ENCODE measurements at regions not wholly inside any gene's neighbourhood (a gene's known extent, or its start where the extent isn't known, plus 50 kb on each side); places are given as distances from the start of the nearest gene placed in this dataset.
"Not testable (repeated sequence)": the region's sequence is repeated elsewhere in the genome, so short reads cannot be mapped to it uniquely, and the experiment has no call there.

- no peak for FAIRE-seq
- no peak for TF ChIP-seq POLR2A (IDR thresholded peaks at IDR 0.05; ENCODE audit: low read depth, low read length)
- no peak for DNase-seq (ENCODE audit: insufficient read length, low spot score)
Measured at GRCh38 chr17:34486761-34487160, 92.6 kb upstream of the TMEM132E start.

GRCh38 chr17:34485999-34486398, 93.4 kb upstream of the TMEM132E start:
- TF ChIP-seq POLR2A (IDR thresholded peaks at IDR 0.05; ENCODE audit: low read depth, low read length), result no peak
- DNase-seq (ENCODE audit: insufficient read length, low spot score) (no peak), FAIRE-seq (no peak)

- DNase-seq (ENCODE audit: insufficient read length, low spot score) (no peak), FAIRE-seq (no peak)
- no peak for TF ChIP-seq POLR2A (IDR thresholded peaks at IDR 0.05; ENCODE audit: low read depth, low read length)
Measured at GRCh38 chr17:34484193-34484733, 95.1 kb upstream of the TMEM132E start.

GRCh38 chr17:34482730-34483129, 96.7 kb upstream of the TMEM132E start:
- DNase-seq (ENCODE audit: insufficient read length, low spot score) (no peak), FAIRE-seq (no peak)
- TF ChIP-seq POLR2A (IDR thresholded peaks at IDR 0.05; ENCODE audit: low read depth, low read length), result no peak

GRCh38 chr17:34481779-34482178, 97.6 kb upstream of the TMEM132E start:
- FAIRE-seq (no peak), DNase-seq (ENCODE audit: insufficient read length, low spot score) (no peak)
- TF ChIP-seq POLR2A (IDR thresholded peaks at IDR 0.05; ENCODE audit: low read depth, low read length), result no peak

GRCh38 chr17:34479371-34479770, 100.0 kb upstream of the TMEM132E start:
- DNase-seq (ENCODE audit: insufficient read length, low spot score) (no peak), FAIRE-seq (no peak)
- TF ChIP-seq POLR2A (IDR thresholded peaks at IDR 0.05; ENCODE audit: low read depth, low read length), result no peak

- no peak for TF ChIP-seq POLR2A (IDR thresholded peaks at IDR 0.05; ENCODE audit: low read depth, low read length)
- FAIRE-seq, result no peak
Measured at GRCh38 chr17:34478244-34478643, 101.1 kb upstream of the TMEM132E start.

GRCh38 chr17:34475296-34475695, 104.1 kb upstream of the TMEM132E start:
- TF ChIP-seq POLR2A (IDR thresholded peaks at IDR 0.05; ENCODE audit: low read depth, low read length), result no peak
- DNase-seq (ENCODE audit: insufficient read length, low spot score), result no peak
- no peak for FAIRE-seq

More at GRCh38 chr17:34478244-34478643, 101.1 kb upstream of the TMEM132E start:
- no peak for DNase-seq (ENCODE audit: insufficient read length, low spot score)

- no peak for FAIRE-seq
- no peak for DNase-seq (ENCODE audit: insufficient read length, low spot score)
- TF ChIP-seq POLR2A (IDR thresholded peaks at IDR 0.05; ENCODE audit: low read depth, low read length), result no peak
Measured at GRCh38 chr17:34474706-34475105, 104.7 kb upstream of the TMEM132E start.

GRCh38 chr17:34472363-34472762, 107.0 kb upstream of the TMEM132E start:
- TF ChIP-seq POLR2A (IDR thresholded peaks at IDR 0.05; ENCODE audit: low read depth, low read length), result no peak
- no peak for DNase-seq (ENCODE audit: insufficient read length, low spot score)
- no peak for FAIRE-seq

GRCh38 chr17:34471278-34471677, 108.1 kb upstream of the TMEM132E start:
- FAIRE-seq; DNase-seq (ENCODE audit: insufficient read length, low spot score): not testable (repeated sequence)

- DNase-seq (ENCODE audit: insufficient read length, low spot score) (no peak), FAIRE-seq (no peak)
- TF ChIP-seq POLR2A (IDR thresholded peaks at IDR 0.05; ENCODE audit: low read depth, low read length), result no peak
Measured at GRCh38 chr17:34465789-34466188, 102.8 kb upstream of the CCL1 start.

- TF ChIP-seq POLR2A (IDR thresholded peaks at IDR 0.05; ENCODE audit: low read depth, low read length), result no peak
- FAIRE-seq, result no peak
Measured at GRCh38 chr17:34464812-34465211, 101.8 kb upstream of the CCL1 start.

GRCh38 chr17:34458266-34458665, 95.2 kb upstream of the CCL1 start:
- FAIRE-seq (no peak), DNase-seq (ENCODE audit: insufficient read length, low spot score) (no peak)
- no peak for TF ChIP-seq POLR2A (IDR thresholded peaks at IDR 0.05; ENCODE audit: low read depth, low read length)

More at GRCh38 chr17:34464812-34465211, 101.8 kb upstream of the CCL1 start:
- DNase-seq (ENCODE audit: insufficient read length, low spot score), result no peak

GRCh38 chr17:34456121-34456520, 93.1 kb upstream of the CCL1 start:
- DNase-seq (ENCODE audit: insufficient read length, low spot score), result no peak
- no peak for FAIRE-seq
- TF ChIP-seq POLR2A (IDR thresholded peaks at IDR 0.05; ENCODE audit: low read depth, low read length), result no peak

- FAIRE-seq (no peak), DNase-seq (ENCODE audit: insufficient read length, low spot score) (no peak)
- TF ChIP-seq POLR2A (IDR thresholded peaks at IDR 0.05; ENCODE audit: low read depth, low read length), result no peak
Measured at GRCh38 chr17:34452769-34453168, 89.7 kb upstream of the CCL1 start.
